ENCODE measurements at regions not wholly inside any gene's neighbourhood (a gene's known extent, or its start where the extent isn't known, plus 50 kb on each side); places are given as distances from the start of the nearest gene placed in this dataset.

GRCh38 chrX:125170459-125170858 lies 149.2 kb upstream of the TEX13C start:
- intact Hi-C loops (cut with micrococcal nuclease): no loop called here
- no peaks in the 10 kb centered on the region for H4K20me1 ChIP-seq (ENCODE audit: control insufficient read depth, insufficient read depth, low read length, poor library complexity, severe bottlenecking)
- no peaks in the 10 kb centered on the region for H3K36me3 ChIP-seq (replicated peaks in 1 of 2; ENCODE audit: control extremely low read depth in 1 of 2, control insufficient read depth in 1 of 2, extremely low read depth in 1 of 2, insufficient read depth in 2 of 2, low read length in 1 of 2)
- TF ChIP-seq EZH2 (IDR thresholded peaks at IDR 0.05; ENCODE audit: borderline replicate concordance, insufficient read depth, low read depth, low read length, poor library complexity, severe bottlenecking) (no peak), CTCF (IDR thresholded peaks at IDR 0.05) (no peak)
- no peaks in the 10 kb centered on the region for H3K4me1 Mint-ChIP-seq
- no peak overlapping the region for H3K9ac ChIP-seq (ENCODE audit: low read length)
- POLR2A ChIA-PET: no interaction called here
- no peak overlapping the region for H3K27ac Mint-ChIP-seq
- WGBS (ENCODE audit: insufficient coverage): no CpG with 5 or more reads among the region's 4 CpGs
- H3K4me2 ChIP-seq (replicated peaks; ENCODE audit: low read depth, low read length, poor library complexity, severe bottlenecking): no peak overlapping the region
- ATAC-seq (ENCODE audit: low read depth) (no peak), DNase-seq (no peak)
- no peaks in the 10 kb centered on the region for H3K79me2 ChIP-seq (ENCODE audit: control insufficient read depth, insufficient read depth, low read length)
- no peak overlapping the region for H3K27ac ChIP-seq (ENCODE audit: low read length in 2 of 2)
- H3K4me3 ChIP-seq (ENCODE audit: control extremely low read depth in 1 of 5, extremely low read depth in 1 of 5, insufficient read depth in 1 of 5, low read depth in 2 of 5, low read length in 4 of 5): no peak overlapping the region
- no peaks in the 10 kb centered on the region for H3K9me3 Mint-ChIP-seq (ENCODE audit: insufficient read depth)
- CTCF ChIA-PET: no interaction called here
- no peak overlapping the region for H3K4me3 Mint-ChIP-seq
- H3K27me3 Mint-ChIP-seq: no peaks in the 10 kb centered on the region
- no peak overlapping the region for H2AFZ ChIP-seq (ENCODE audit: insufficient read depth, low read depth, low read length, poor library complexity, severe bottlenecking)
- H3K4me1 ChIP-seq (ENCODE audit: control insufficient read depth in 2 of 2, insufficient read depth in 2 of 2, low read length in 2 of 2): no peaks in the 10 kb centered on the region
- no peaks in the 10 kb centered on the region for H3K27me3 ChIP-seq (replicated peaks in 1 of 4; ENCODE audit: control extremely low read depth in 1 of 4, control insufficient read depth in 3 of 4, insufficient read depth in 4 of 4, low read length in 3 of 4)
- no peaks in the 10 kb centered on the region for H3K9me3 ChIP-seq (ENCODE audit: control extremely low read depth in 1 of 3, control insufficient read depth in 2 of 3, insufficient read depth in 1 of 3, low read length in 2 of 3)

GRCh38 chrX:125172531-125172930 lies 147.1 kb upstream of the TEX13C start:
- Mint-ChIP-seq H3K27me3 (no peaks in the 10 kb centered on the region), H3K4me3 (no peak overlapping the region), H3K4me1 (no peaks in the 10 kb centered on the region), H3K9me3 (ENCODE audit: insufficient read depth) (no peaks in the 10 kb centered on the region), H3K27ac (no peak overlapping the region)
- no peaks in the 10 kb centered on the region for H3K27me3 ChIP-seq (replicated peaks in 1 of 4; ENCODE audit: control extremely low read depth in 1 of 4, control insufficient read depth in 3 of 4, insufficient read depth in 4 of 4, low read length in 3 of 4)
- H3K79me2 ChIP-seq (ENCODE audit: control insufficient read depth, insufficient read depth, low read length): no peaks in the 10 kb centered on the region
- POLR2A ChIA-PET: no interaction called here
- no peak overlapping the region for H3K4me3 ChIP-seq (ENCODE audit: control extremely low read depth in 1 of 5, extremely low read depth in 1 of 5, insufficient read depth in 1 of 5, low read depth in 2 of 5, low read length in 4 of 5)
- CTCF ChIA-PET: no interaction called here
- H3K36me3 ChIP-seq (replicated peaks in 1 of 2; ENCODE audit: control extremely low read depth in 1 of 2, control insufficient read depth in 1 of 2, extremely low read depth in 1 of 2, insufficient read depth in 2 of 2, low read length in 1 of 2): no peaks in the 10 kb centered on the region
- ATAC-seq (ENCODE audit: low read depth): no peak
- H3K4me2 ChIP-seq (replicated peaks; ENCODE audit: low read depth, low read length, poor library complexity, severe bottlenecking): no peak overlapping the region
- no peak overlapping the region for H2AFZ ChIP-seq (ENCODE audit: insufficient read depth, low read depth, low read length, poor library complexity, severe bottlenecking)
- intact Hi-C loops (cut with micrococcal nuclease): no loop called here
- no CpG with 5 or more reads among the region's 5 CpGs for WGBS (ENCODE audit: insufficient coverage)
- no peak overlapping the region for H3K9ac ChIP-seq (ENCODE audit: low read length)
- no peaks in the 10 kb centered on the region for H3K9me3 ChIP-seq (ENCODE audit: control extremely low read depth in 1 of 3, control insufficient read depth in 2 of 3, insufficient read depth in 1 of 3, low read length in 2 of 3)
- H3K4me1 ChIP-seq (ENCODE audit: control insufficient read depth in 2 of 2, insufficient read depth in 2 of 2, low read length in 2 of 2): no peaks in the 10 kb centered on the region
- H3K27ac ChIP-seq (ENCODE audit: low read length in 2 of 2): no peak overlapping the region
- no peak for TF ChIP-seq CTCF (IDR thresholded peaks at IDR 0.05)
- TF ChIP-seq EZH2 (IDR thresholded peaks at IDR 0.05; ENCODE audit: borderline replicate concordance, insufficient read depth, low read depth, low read length, poor library complexity, severe bottlenecking): no peak
- no peaks in the 10 kb centered on the region for H4K20me1 ChIP-seq (ENCODE audit: control insufficient read depth, insufficient read depth, low read length, poor library complexity, severe bottlenecking)
- no peak for DNase-seq
